Fibroblast of villous mesenchyme (primary cell): ENCODE measurements at regions not wholly inside any gene's neighbourhood (a gene's known extent, or its start where the extent isn't known, plus 50 kb on each side); places are given as distances from the start of the nearest gene placed in this dataset.

Experiments
- DNase-seq: peaks from one replicate; pipeline ENCODE4 v3.0.0-alpha.2; 2010; ENCODE audit warnings: low read depth
- H3K4me3 ChIP-seq: 2 replicates; pipeline ENCODE4 v1.5.1; 2011; ENCODE audit warnings: low read depth, mild to moderate bottlenecking, low read length
- CTCF ChIP-seq: IDR thresholded peaks from 2 replicates; pipeline ENCODE4 v1.5.1; 2012; ENCODE audit warnings: low read depth, mild to moderate bottlenecking, low read length; ENCODE audit not compliant: insufficient read depth

GRCh38 chr13:44626176-44626575 lies 50.0 kb upstream of the TSC22D1 start:
- no peak overlapping the region for H3K4me3 ChIP-seq
- TF ChIP-seq CTCF, result no peak
- no peak for DNase-seq
